Activated CD8-positive, alpha-beta T cell treated with anti-CD3 and anti-CD28 coated beads for 36 hours (primary cell): ENCODE measurements at regions not wholly inside any gene's neighbourhood (a gene's known extent, or its start where the extent isn't known, plus 50 kb on each side); places are given as distances from the start of the nearest gene placed in this dataset.

Source experiments
- ATAC-seq: fragments of 200-7000 bp; cut with Tn5 transposase; one replicate; pipeline ENCODE4 v1.10.0; 2021; ENCODE audit warnings: mild to moderate bottlenecking, moderate library complexity
- CTCF ChIA-PET: fragments of 350-600 bp; sonication (Branson Sonifier 250); formaldehyde crosslinking; loops from one replicate; lab custom pipeline; 2021; ENCODE audit warnings: antibody characterized with exemption; lab: Charles Lee
- POLR2A ChIA-PET: fragments of 350-600 bp; sonication (Branson Sonifier 250); formaldehyde crosslinking; loops from one replicate; lab custom pipeline; 2021; ENCODE audit warnings: antibody characterized with exemption; lab: Charles Lee
- DNase-seq: peaks from one replicate; pipeline ENCODE4 v3.0.0-alpha.2; 2020
- H3K27ac Mint-ChIP-seq: one replicate; pipeline ENCODE4 v1.8.0; 2021; ENCODE audit warnings: mild to moderate bottlenecking, mixed read lengths
- H3K27me3 Mint-ChIP-seq: one replicate; pipeline ENCODE4 v1.8.0; 2021; ENCODE audit warnings: mixed read lengths
- H3K36me3 Mint-ChIP-seq: one replicate; pipeline ENCODE4 v1.8.0; 2021; ENCODE audit warnings: low read depth, mixed read lengths
- H3K4me1 Mint-ChIP-seq: one replicate; pipeline ENCODE4 v1.8.0; 2021; ENCODE audit warnings: low read depth, mixed read lengths
- H3K4me3 Mint-ChIP-seq: one replicate; pipeline ENCODE4 v1.8.0; 2021; ENCODE audit warnings: mild to moderate bottlenecking, moderate library complexity, mixed read lengths
- H3K9me3 Mint-ChIP-seq: one replicate; pipeline ENCODE4 v1.8.0; 2021; ENCODE audit warnings: mixed read lengths
- intact Hi-C: fragments of 100-400 bp; cut with micrococcal nuclease; formaldehyde crosslinking; loops from one replicate; pipeline ENCODE4 v1.10.0; 2022
- TF ChIP-seq, protein P1 (sequence below): fragments of 200-600 bp; IDR thresholded peaks from one replicate; pipeline ENCODE4 v1.8.0; 2022; ENCODE audit warnings: antibody characterized with exemption, mild to moderate bottlenecking

DNA sequence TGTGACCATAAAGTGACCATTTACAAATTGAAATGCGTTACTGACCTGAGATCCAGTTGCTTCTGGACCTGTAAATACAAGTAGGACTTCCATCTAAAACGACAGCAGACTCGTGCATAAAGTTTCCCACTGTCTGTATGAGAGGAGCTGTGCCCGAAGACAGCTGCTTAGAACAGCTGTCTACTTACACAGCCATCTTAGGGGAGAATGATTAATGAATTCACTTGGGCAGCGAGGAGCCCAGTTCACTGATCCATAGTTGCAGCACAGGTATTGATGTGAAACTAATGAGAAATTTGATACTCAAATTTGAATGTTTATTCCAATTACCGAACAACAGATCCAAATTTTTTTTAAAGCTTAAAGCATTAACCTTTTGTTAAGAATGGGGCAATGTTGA, 748.1 kb downstream of the NR2F2 start:
- ChIA-PET CTCF (no interaction called here), POLR2A (no interaction called here)
- H3K27me3 Mint-ChIP-seq = no peaks in the 10 kb centered on the region
- TF ChIP-seq, protein P1, sequence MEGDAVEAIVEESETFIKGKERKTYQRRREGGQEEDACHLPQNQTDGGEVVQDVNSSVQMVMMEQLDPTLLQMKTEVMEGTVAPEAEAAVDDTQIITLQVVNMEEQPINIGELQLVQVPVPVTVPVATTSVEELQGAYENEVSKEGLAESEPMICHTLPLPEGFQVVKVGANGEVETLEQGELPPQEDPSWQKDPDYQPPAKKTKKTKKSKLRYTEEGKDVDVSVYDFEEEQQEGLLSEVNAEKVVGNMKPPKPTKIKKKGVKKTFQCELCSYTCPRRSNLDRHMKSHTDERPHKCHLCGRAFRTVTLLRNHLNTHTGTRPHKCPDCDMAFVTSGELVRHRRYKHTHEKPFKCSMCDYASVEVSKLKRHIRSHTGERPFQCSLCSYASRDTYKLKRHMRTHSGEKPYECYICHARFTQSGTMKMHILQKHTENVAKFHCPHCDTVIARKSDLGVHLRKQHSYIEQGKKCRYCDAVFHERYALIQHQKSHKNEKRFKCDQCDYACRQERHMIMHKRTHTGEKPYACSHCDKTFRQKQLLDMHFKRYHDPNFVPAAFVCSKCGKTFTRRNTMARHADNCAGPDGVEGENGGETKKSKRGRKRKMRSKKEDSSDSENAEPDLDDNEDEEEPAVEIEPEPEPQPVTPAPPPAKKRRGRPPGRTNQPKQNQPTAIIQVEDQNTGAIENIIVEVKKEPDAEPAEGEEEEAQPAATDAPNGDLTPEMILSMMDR = no peak
- no peak for DNase-seq
- no peaks in the 10 kb centered on the region for H3K36me3 Mint-ChIP-seq
- H3K4me1 Mint-ChIP-seq = no peaks in the 10 kb centered on the region
- ATAC-seq = no peak
- no peak overlapping the region for H3K27ac Mint-ChIP-seq
- intact Hi-C loops = no loop called here
- H3K4me3 Mint-ChIP-seq = no peak overlapping the region
- peaks cover 3% of the 10 kb centered on the region for H3K9me3 Mint-ChIP-seq

DNA sequence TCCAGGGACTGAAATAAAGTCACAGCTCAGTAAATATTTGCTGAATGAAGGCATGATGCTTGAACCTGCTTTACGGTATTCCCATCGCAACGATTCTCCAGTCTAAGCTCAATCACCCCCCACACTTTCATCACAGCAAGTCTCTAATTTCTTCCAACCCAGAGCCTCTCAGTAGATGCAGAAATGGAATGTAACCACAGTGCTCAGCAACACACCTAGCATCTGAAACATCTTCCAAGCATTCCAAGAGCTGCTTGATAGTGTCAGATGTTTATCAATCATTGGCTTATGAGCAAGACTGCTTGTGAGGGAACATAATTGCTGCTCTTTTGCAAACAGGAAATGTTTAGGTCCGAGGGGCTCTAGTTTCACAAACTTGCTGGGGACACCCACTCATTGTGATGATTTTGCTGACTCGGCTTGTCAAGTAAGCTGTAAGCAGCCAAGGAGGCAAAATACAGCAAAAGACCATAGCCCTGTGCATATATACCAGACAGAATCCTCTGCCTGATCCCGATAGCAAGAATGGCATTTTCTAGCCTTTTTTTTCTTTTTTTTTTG, 751.2 kb downstream of the NR2F2 start:
- Mint-ChIP-seq H3K4me1 (no peaks in the 10 kb centered on the region), H3K27ac (no peak overlapping the region), H3K36me3 (no peaks in the 10 kb centered on the region), H3K27me3 (no peaks in the 10 kb centered on the region), H3K4me3 (no peak overlapping the region), H3K9me3 (no peaks in the 10 kb centered on the region)
- TF ChIP-seq, protein P1 = no peak
- CTCF ChIA-PET = no interaction called here
- POLR2A ChIA-PET = no interaction called here
- no peak for ATAC-seq
- intact Hi-C loops = no loop called here
- no peak for DNase-seq

DNA sequence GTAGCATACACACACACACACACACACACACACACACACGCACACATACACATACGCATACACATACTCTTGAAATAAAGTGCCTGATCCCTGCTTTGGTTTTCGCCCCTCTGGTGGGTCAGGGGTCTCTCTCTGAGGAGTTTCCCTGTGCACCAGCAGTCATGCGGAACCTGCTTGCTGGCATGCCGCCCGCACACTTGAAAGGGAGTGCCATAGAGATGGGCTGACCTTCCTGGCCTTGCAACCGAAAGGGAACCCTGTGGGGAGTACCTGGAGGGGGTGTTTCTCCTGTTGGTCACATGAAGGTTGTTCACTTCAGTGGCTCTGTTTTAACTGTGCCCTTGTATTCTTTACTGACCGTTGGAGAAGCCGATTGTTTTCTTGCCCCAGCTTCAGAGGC, 752.3 kb downstream of the NR2F2 start:
- ChIA-PET CTCF (no interaction called here), POLR2A (no interaction called here)
- intact Hi-C loops = no loop called here
- DNase-seq (no peak), ATAC-seq (no peak)
- Mint-ChIP-seq H3K36me3 (no peaks in the 10 kb centered on the region), H3K4me3 (no peak overlapping the region), H3K4me1 (no peaks in the 10 kb centered on the region), H3K27ac (no peak overlapping the region), H3K27me3 (no peaks in the 10 kb centered on the region), H3K9me3 (no peaks in the 10 kb centered on the region)
- TF ChIP-seq, protein P1 = no peak

DNA sequence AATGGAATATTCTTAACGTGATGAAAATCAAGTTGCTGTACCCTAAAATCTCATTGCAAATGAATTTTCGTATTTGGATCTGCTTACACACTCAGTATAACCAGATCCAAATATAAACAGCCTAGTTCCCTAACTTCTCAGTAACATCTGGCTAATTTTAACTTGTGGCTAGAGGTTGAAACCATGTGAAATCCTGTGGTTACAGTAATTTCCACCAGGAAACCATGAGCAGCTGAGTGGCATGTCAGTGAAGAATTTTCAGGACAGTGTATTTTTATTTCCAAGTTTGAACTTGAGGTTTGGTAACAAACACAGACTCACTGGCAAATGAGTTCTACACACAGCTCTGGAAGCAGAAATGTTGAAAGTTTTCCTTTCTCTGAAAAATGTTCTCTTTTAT, 754.1 kb downstream of the NR2F2 start:
- TF ChIP-seq, protein P1 = no peak
- no peak overlapping the region for H3K27ac Mint-ChIP-seq
- intact Hi-C loops = no loop called here
- no peak for DNase-seq
- H3K4me1 Mint-ChIP-seq = no peaks in the 10 kb centered on the region
- no peak for ATAC-seq
- no peaks in the 10 kb centered on the region for H3K27me3 Mint-ChIP-seq
- H3K36me3 Mint-ChIP-seq = no peaks in the 10 kb centered on the region
- no peak overlapping the region for H3K4me3 Mint-ChIP-seq
- CTCF ChIA-PET = no interaction called here
- POLR2A ChIA-PET = no interaction called here
- H3K9me3 Mint-ChIP-seq = no peaks in the 10 kb centered on the region

DNA sequence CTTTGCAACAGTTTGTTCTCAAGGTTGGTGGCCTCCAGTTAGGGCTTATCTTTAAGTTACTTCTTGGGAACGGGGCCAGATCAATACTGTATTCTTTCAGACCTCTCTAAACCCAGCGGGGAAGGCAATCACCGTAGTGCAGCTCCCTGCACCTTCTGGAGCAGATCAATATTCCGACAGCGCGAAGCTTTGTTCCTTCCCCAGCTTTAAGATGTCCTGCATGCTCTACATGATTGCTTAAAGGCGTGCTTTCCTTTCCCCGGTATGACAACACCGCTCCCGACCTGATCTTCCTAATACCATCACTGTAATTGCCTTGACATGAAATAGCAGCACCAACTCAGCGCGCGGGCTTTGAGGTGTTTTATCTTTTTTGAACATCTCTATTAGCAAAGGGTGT, 755.2 kb downstream of the NR2F2 start:
- Mint-ChIP-seq H3K36me3 (no peaks in the 10 kb centered on the region), H3K27me3 (no peaks in the 10 kb centered on the region), H3K9me3 (no peaks in the 10 kb centered on the region), H3K4me1 (no peaks in the 10 kb centered on the region), H3K27ac (no peak overlapping the region), H3K4me3 (no peak overlapping the region)
- CTCF ChIA-PET = no interaction called here
- DNase-seq = no peak
- POLR2A ChIA-PET = no interaction called here
- intact Hi-C loops = no loop called here
- no peak for ATAC-seq
- TF ChIP-seq, protein P1 = no peak
